NCI-H2171 (cell line): ENCODE measurements at regions not wholly inside any gene's neighbourhood (a gene's known extent, or its start where the extent isn't known, plus 50 kb on each side); places are given as distances from the start of the nearest gene placed in this dataset.

Experiments used
- DNase-seq: peaks from one replicate; lab custom pipeline; 2025; lab: John Stamatoyannopoulos, UW

- no peak for DNase-seq
These were observed 248.2 kb upstream of the SLC39A10 start for GRCh38 chr2:195408811-195409210.

- DNase-seq = no peak
These were observed 248.8 kb upstream of the SLC39A10 start for GRCh38 chr2:195408196-195408595.

- DNase-seq = peak; percentile 8
These were observed 249.2 kb upstream of the SLC39A10 start for GRCh38 chr2:195407783-195408182.

GRCh38 chr2:195406886-195407603 is 250.0 kb upstream of the SLC39A10 start:
- DNase-seq = no peak

GRCh38 chr2:195404651-195405050 is 252.4 kb upstream of the SLC39A10 start:
- no peak for DNase-seq

GRCh38 chr2:195396479-195396878 is 260.5 kb upstream of the SLC39A10 start:
- no peak for DNase-seq

- DNase-seq = no peak
These were observed 261.7 kb upstream of the SLC39A10 start for GRCh38 chr2:195395362-195395761.

GRCh38 chr2:195392446-195393336 is 264.3 kb upstream of the SLC39A10 start:
- DNase-seq = no peak

- DNase-seq = no peak
These were observed 266.2 kb upstream of the SLC39A10 start for GRCh38 chr2:195390686-195391321.

GRCh38 chr2:195388028-195388427 is 269.0 kb upstream of the SLC39A10 start:
- no peak for DNase-seq

- DNase-seq = no peak
These were observed 274.8 kb upstream of the SLC39A10 start for GRCh38 chr2:195382186-195382585.

GRCh38 chr2:195370167-195370943 is 286.7 kb upstream of the SLC39A10 start:
- DNase-seq = no peak

- DNase-seq = no peak
These were observed 287.8 kb upstream of the SLC39A10 start for GRCh38 chr2:195369218-195369587.

- DNase-seq = no peak
These were observed 288.5 kb upstream of the SLC39A10 start for GRCh38 chr2:195368249-195369217.

GRCh38 chr2:195367809-195368208 is 289.2 kb upstream of the SLC39A10 start:
- no peak for DNase-seq

GRCh38 chr2:195364015-195364965 is 292.7 kb upstream of the SLC39A10 start:
- DNase-seq = no peak

- no peak for DNase-seq
These were observed 293.5 kb upstream of the SLC39A10 start for GRCh38 chr2:195363496-195363895.

- DNase-seq = no peak
These were observed 296.8 kb upstream of the SLC39A10 start for GRCh38 chr2:195360242-195360641.

- no peak for DNase-seq
These were observed 297.8 kb upstream of the SLC39A10 start for GRCh38 chr2:195359043-195359735.
